Chondrocyte (in vitro differentiated cells): ENCODE measurements at regions not wholly inside any gene's neighbourhood (a gene's known extent, or its start where the extent isn't known, plus 50 kb on each side); places are given as distances from the start of the nearest gene placed in this dataset.

ENCODE experiments used
- DNase-seq: peaks from one replicate; pipeline ENCODE4 v3.0.0; 2021; ENCODE audit warnings: mixed read lengths, low spot score
- H3K27ac Mint-ChIP-seq: one replicate; pipeline ENCODE4 v1.8.0; 2021; ENCODE audit warnings: mild to moderate bottlenecking, moderate library complexity, mixed read lengths; ENCODE audit not compliant: unreplicated experiment
- H3K27me3 Mint-ChIP-seq: 2 replicates; pipeline ENCODE4 v1.8.0; 2021; ENCODE audit warnings: low read depth, mixed read lengths
- H3K36me3 Mint-ChIP-seq: 2 replicates; pipeline ENCODE4 v1.8.0; 2021; ENCODE audit warnings: low read depth, mixed read lengths
- H3K4me1 Mint-ChIP-seq: 2 replicates; pipeline ENCODE4 v1.8.0; 2021; ENCODE audit warnings: low read depth, mild to moderate bottlenecking, mixed read lengths
- H3K4me3 Mint-ChIP-seq: one replicate; pipeline ENCODE4 v1.8.0; 2021; ENCODE audit warnings: mild to moderate bottlenecking, moderate library complexity, mixed read lengths; ENCODE audit not compliant: unreplicated experiment
- H3K9me3 Mint-ChIP-seq: 2 replicates; pipeline ENCODE4 v1.8.0; 2021; ENCODE audit warnings: low read depth, mixed read lengths
- CTCF ChIP-seq: fragments of 200-600 bp; sonication (generic); IDR thresholded peaks from 2 replicates; pipeline ENCODE4 v1.5.0; 2021; ENCODE audit warnings: antibody characterized with exemption, mild to moderate bottlenecking, moderate library complexity

DNA sequence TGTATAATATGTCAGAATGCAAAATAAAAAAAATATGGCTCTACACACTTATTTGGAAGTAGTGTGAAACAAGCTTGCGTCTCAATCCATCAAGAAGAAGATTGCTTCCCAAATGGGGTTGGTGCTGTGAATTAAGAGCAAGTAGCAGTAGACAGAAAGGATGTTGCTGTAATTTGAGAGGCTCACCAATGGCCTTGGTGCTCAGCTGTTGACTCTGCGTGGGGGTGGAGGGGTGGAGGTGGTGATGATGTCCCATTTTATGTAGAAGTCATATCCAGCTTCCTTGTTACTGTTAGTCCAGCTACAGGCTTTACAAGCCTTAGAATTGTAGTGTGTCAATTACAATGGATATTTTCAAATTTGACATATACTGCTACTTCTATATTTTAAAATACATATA is 223.4 kb upstream of the RND3 start:
- Mint-ChIP-seq H3K4me1 (peaks cover 2% of the 10 kb centered on the region), H3K27me3 (no peaks in the 10 kb centered on the region), H3K4me3 (no peak overlapping the region), H3K27ac (no peak overlapping the region), H3K36me3 (no peaks in the 10 kb centered on the region), H3K9me3 (no peaks in the 10 kb centered on the region)
- TF ChIP-seq CTCF, result no peak
- DNase-seq, result no peak

DNA sequence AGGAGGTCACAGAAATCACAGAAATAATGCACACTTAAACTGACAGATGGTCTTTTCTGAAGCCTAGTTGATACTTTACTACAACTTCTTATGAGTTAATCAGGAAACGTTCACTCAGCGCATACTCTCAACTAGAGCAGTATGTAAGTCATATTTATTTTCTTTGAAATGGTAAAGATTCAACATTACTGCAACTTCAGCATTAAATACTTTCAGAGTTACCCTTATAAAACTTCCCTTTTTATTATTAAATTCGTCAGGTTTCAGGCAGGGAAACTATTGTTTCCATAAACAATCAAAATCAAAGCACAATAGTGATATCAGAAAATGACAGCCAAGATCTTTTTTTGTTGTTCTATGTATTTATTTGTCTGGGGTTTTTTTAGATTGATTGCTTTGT is 222.6 kb upstream of the RND3 start:
- no peaks in the 10 kb centered on the region for H3K36me3 Mint-ChIP-seq
- no peak for DNase-seq
- TF ChIP-seq CTCF, result no peak
- H3K4me1 Mint-ChIP-seq, result peaks cover 10% of the 10 kb centered on the region
- no peak overlapping the region for H3K4me3 Mint-ChIP-seq
- no peaks in the 10 kb centered on the region for H3K9me3 Mint-ChIP-seq
- no peak overlapping the region for H3K27ac Mint-ChIP-seq
- H3K27me3 Mint-ChIP-seq, result no peaks in the 10 kb centered on the region

DNA sequence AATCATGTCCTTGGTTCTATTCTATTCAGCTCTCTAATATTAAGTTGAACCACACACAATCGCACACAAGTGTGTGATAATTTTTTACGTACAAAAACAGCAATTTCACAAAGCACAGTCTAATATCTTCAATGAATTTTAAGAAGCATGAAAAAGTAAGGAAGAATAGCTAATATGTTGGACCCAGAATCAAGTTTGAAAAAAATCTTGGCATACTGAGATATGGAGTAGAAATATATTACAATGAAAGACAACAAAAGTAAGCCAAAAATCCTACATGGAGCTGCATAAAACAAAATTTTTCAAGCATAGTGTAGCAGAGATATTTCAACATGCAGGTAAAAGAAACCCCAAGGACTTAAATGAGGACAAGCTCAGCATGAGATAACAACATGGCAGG is 219.1 kb upstream of the RND3 start:
- Mint-ChIP-seq H3K27me3 (no peaks in the 10 kb centered on the region), H3K27ac (no peak overlapping the region), H3K36me3 (no peaks in the 10 kb centered on the region), H3K4me3 (no peak overlapping the region), H3K4me1 (peaks cover 10% of the 10 kb centered on the region), H3K9me3 (no peaks in the 10 kb centered on the region)
- TF ChIP-seq CTCF, result no peak
- no peak for DNase-seq

- Mint-ChIP-seq H3K36me3 (no peaks in the 10 kb centered on the region), H3K27ac (no peak overlapping the region), H3K4me1 (peaks cover 10% of the 10 kb centered on the region), H3K9me3 (no peaks in the 10 kb centered on the region), H3K27me3 (no peaks in the 10 kb centered on the region), H3K4me3 (no peak overlapping the region)
- no peak for DNase-seq
- no peak for TF ChIP-seq CTCF
Measured at GRCh38 chr2:150705767-150706166, 218.3 kb upstream of the RND3 start.

DNA sequence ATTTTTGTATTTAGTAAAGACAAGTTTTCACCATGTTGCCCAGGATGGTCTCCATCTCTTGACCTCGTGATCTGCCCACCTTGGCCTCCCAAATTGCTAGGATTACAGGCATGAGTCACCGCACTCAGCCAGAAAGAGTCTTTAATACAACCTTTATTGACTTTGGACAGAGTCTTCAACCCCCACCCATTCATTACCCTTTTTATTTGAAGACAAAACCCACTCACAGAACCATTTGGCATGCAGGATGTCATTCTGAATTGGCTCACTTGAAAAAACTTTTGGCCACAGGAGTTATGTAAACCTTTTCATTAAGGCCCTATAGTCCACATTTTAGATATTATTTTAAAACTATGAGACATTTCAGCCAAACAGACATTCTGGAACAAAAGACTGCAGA is 217.9 kb upstream of the RND3 start:
- TF ChIP-seq CTCF, result no peak
- H3K27ac Mint-ChIP-seq, result no peak overlapping the region
- no peaks in the 10 kb centered on the region for H3K9me3 Mint-ChIP-seq
- H3K27me3 Mint-ChIP-seq, result no peaks in the 10 kb centered on the region
- H3K4me3 Mint-ChIP-seq, result no peak overlapping the region
- H3K36me3 Mint-ChIP-seq, result no peaks in the 10 kb centered on the region
- DNase-seq, result no peak
- H3K4me1 Mint-ChIP-seq, result peaks cover 10% of the 10 kb centered on the region
